ENCODE measurements at regions not wholly inside any gene's neighbourhood (a gene's known extent, or its start where the extent isn't known, plus 50 kb on each side); places are given as distances from the start of the nearest gene placed in this dataset.
"Not testable (repeated sequence)": the region's sequence is repeated elsewhere in the genome, so short reads cannot be mapped to it uniquely, and the experiment has no call there.

- Histone ChIP-seq H3K27ac (ENCODE audit: low read depth, low read length) (no peak overlapping the region), H3K4me1 (ENCODE audit: control insufficient read depth, insufficient read depth, low read length, unreplicated experiment) (peaks cover 8% of the 10 kb centered on the region), H3K79me2 (ENCODE audit: control insufficient read depth, insufficient read depth, low read length, unreplicated experiment) (no peaks in the 10 kb centered on the region), H2AFZ (ENCODE audit: low read length, unreplicated experiment) (no peak overlapping the region), H3K4me3 (ENCODE audit: low read depth, low read length) (no peak overlapping the region), H3K27me3 (ENCODE audit: insufficient read depth, low read length) (no peaks in the 10 kb centered on the region; the same call in 1 of the 2 replicates), H3K36me3 (ENCODE audit: insufficient read depth, low read length) (no peaks in the 10 kb centered on the region)
These were observed 81.4 kb downstream of the ACAA2 start for GRCh38 chr18:49731860-49732311.

- no peak overlapping the region for H3K27ac ChIP-seq (ENCODE audit: low read depth, low read length)
- H3K27me3 ChIP-seq (ENCODE audit: insufficient read depth, low read length), result no peaks in the 10 kb centered on the region; the same call in 1 of the 2 replicates
- no peaks in the 10 kb centered on the region for H3K36me3 ChIP-seq (ENCODE audit: insufficient read depth, low read length)
- no peak overlapping the region for H3K4me3 ChIP-seq (ENCODE audit: low read depth, low read length)
- H2AFZ ChIP-seq (ENCODE audit: low read length, unreplicated experiment), result no peak overlapping the region
- peaks cover 11% of the 10 kb centered on the region for H3K4me1 ChIP-seq (ENCODE audit: control insufficient read depth, insufficient read depth, low read length, unreplicated experiment)
- no peaks in the 10 kb centered on the region for H3K79me2 ChIP-seq (ENCODE audit: control insufficient read depth, insufficient read depth, low read length, unreplicated experiment)
These were observed 81.9 kb downstream of the ACAA2 start for GRCh38 chr18:49731421-49731841.

GRCh38 chr18:49730951-49731391 lies 82.4 kb downstream of the ACAA2 start:
- Histone ChIP-seq H2AFZ (ENCODE audit: low read length, unreplicated experiment) (no peak overlapping the region), H3K27me3 (ENCODE audit: insufficient read depth, low read length) (no peaks in the 10 kb centered on the region; the same call in 1 of the 2 replicates), H3K27ac (ENCODE audit: low read depth, low read length) (no peak overlapping the region), H3K4me3 (ENCODE audit: low read depth, low read length) (no peak overlapping the region), H3K79me2 (ENCODE audit: control insufficient read depth, insufficient read depth, low read length, unreplicated experiment) (no peaks in the 10 kb centered on the region), H3K36me3 (ENCODE audit: insufficient read depth, low read length) (no peaks in the 10 kb centered on the region), H3K4me1 (ENCODE audit: control insufficient read depth, insufficient read depth, low read length, unreplicated experiment) (peaks cover 14% of the 10 kb centered on the region)

- no peaks in the 10 kb centered on the region for H3K36me3 ChIP-seq (ENCODE audit: insufficient read depth, low read length)
- H2AFZ ChIP-seq (ENCODE audit: low read length, unreplicated experiment), result no peak overlapping the region
- H3K27me3 ChIP-seq (ENCODE audit: insufficient read depth, low read length), result no peaks in the 10 kb centered on the region
- H3K27ac ChIP-seq (ENCODE audit: low read depth, low read length), result no peak overlapping the region
- H3K4me1 ChIP-seq (ENCODE audit: control insufficient read depth, insufficient read depth, low read length, unreplicated experiment), result peaks cover 20% of the 10 kb centered on the region
- no peaks in the 10 kb centered on the region for H3K79me2 ChIP-seq (ENCODE audit: control insufficient read depth, insufficient read depth, low read length, unreplicated experiment)
- H3K4me3 ChIP-seq (ENCODE audit: low read depth, low read length), result no peak overlapping the region
These were observed 84.8 kb downstream of the ACAA2 start for GRCh38 chr18:49728542-49728941.

- Histone ChIP-seq H3K27ac (ENCODE audit: low read depth, low read length) (no peak overlapping the region), H3K4me1 (ENCODE audit: control insufficient read depth, insufficient read depth, low read length, unreplicated experiment) (peaks cover 17% of the 10 kb centered on the region), H3K79me2 (ENCODE audit: control insufficient read depth, insufficient read depth, low read length, unreplicated experiment) (no peaks in the 10 kb centered on the region), H3K27me3 (ENCODE audit: insufficient read depth, low read length) (no peaks in the 10 kb centered on the region), H2AFZ (ENCODE audit: low read length, unreplicated experiment) (no peak overlapping the region), H3K36me3 (ENCODE audit: insufficient read depth, low read length) (no peaks in the 10 kb centered on the region), H3K4me3 (ENCODE audit: low read depth, low read length) (no peak overlapping the region)
These were observed 85.5 kb downstream of the ACAA2 start for GRCh38 chr18:49727816-49728215.

GRCh38 chr18:49726675-49726963 lies 86.7 kb downstream of the ACAA2 start:
- no peaks in the 10 kb centered on the region for H3K27me3 ChIP-seq (ENCODE audit: insufficient read depth, low read length)
- H3K79me2 ChIP-seq (ENCODE audit: control insufficient read depth, insufficient read depth, low read length, unreplicated experiment), result no peaks in the 10 kb centered on the region
- peak overlapping the region; percentile 65 for H3K27ac ChIP-seq (ENCODE audit: low read depth, low read length)
- no peak overlapping the region for H3K4me3 ChIP-seq (ENCODE audit: low read depth, low read length)
- peak overlapping the region; percentile 38 for H2AFZ ChIP-seq (ENCODE audit: low read length, unreplicated experiment)
- H3K36me3 ChIP-seq (ENCODE audit: insufficient read depth, low read length), result no peaks in the 10 kb centered on the region
- H3K4me1 ChIP-seq (ENCODE audit: control insufficient read depth, insufficient read depth, low read length, unreplicated experiment), result peaks cover 17% of the 10 kb centered on the region

- H3K27ac ChIP-seq (ENCODE audit: low read depth, low read length), result peak overlapping the region; percentile 76
- H2AFZ ChIP-seq (ENCODE audit: low read length, unreplicated experiment), result peak overlapping the region; percentile 38
These were observed 87.3 kb downstream of the ACAA2 start for GRCh38 chr18:49725809-49726674.

GRCh38 chr18:49723648-49724180 lies 89.6 kb downstream of the ACAA2 start:
- H3K79me2 ChIP-seq (ENCODE audit: control insufficient read depth, insufficient read depth, low read length, unreplicated experiment), result no peaks in the 10 kb centered on the region
- H3K27ac ChIP-seq (ENCODE audit: low read depth, low read length), result no peak overlapping the region
- H3K4me3 ChIP-seq (ENCODE audit: low read depth, low read length), result 0 out of 2 replicates have a peak overlapping the region, but pooled peaks have one; percentile 23
- H3K36me3 ChIP-seq (ENCODE audit: insufficient read depth, low read length), result no peaks in the 10 kb centered on the region
- no peaks in the 10 kb centered on the region for H3K27me3 ChIP-seq (ENCODE audit: insufficient read depth, low read length)
- peak overlapping the region; percentile 69 for H2AFZ ChIP-seq (ENCODE audit: low read length, unreplicated experiment)
- H3K4me1 ChIP-seq (ENCODE audit: control insufficient read depth, insufficient read depth, low read length, unreplicated experiment), result peaks cover 17% of the 10 kb centered on the region

More at GRCh38 chr18:49725809-49726674, 87.3 kb downstream of the ACAA2 start:
- H3K27me3 ChIP-seq (ENCODE audit: insufficient read depth, low read length), result no peaks in the 10 kb centered on the region
- no peaks in the 10 kb centered on the region for H3K79me2 ChIP-seq (ENCODE audit: control insufficient read depth, insufficient read depth, low read length, unreplicated experiment)
- H3K36me3 ChIP-seq (ENCODE audit: insufficient read depth, low read length), result no peaks in the 10 kb centered on the region
- no peak overlapping the region for H3K4me3 ChIP-seq (ENCODE audit: low read depth, low read length)
- peaks cover 17% of the 10 kb centered on the region for H3K4me1 ChIP-seq (ENCODE audit: control insufficient read depth, insufficient read depth, low read length, unreplicated experiment)

GRCh38 chr18:49722477-49722876 lies 90.9 kb downstream of the ACAA2 start:
- Histone ChIP-seq H3K27me3 (ENCODE audit: insufficient read depth, low read length) (no peaks in the 10 kb centered on the region), H2AFZ (ENCODE audit: low read length, unreplicated experiment) (no peak overlapping the region), H3K4me3 (ENCODE audit: low read depth, low read length) (no peak overlapping the region), H3K79me2 (ENCODE audit: control insufficient read depth, insufficient read depth, low read length, unreplicated experiment) (no peaks in the 10 kb centered on the region), H3K4me1 (ENCODE audit: control insufficient read depth, insufficient read depth, low read length, unreplicated experiment) (peaks cover 17% of the 10 kb centered on the region), H3K36me3 (ENCODE audit: insufficient read depth, low read length) (no peaks in the 10 kb centered on the region), H3K27ac (ENCODE audit: low read depth, low read length) (no peak overlapping the region)

GRCh38 chr18:49721981-49722380 lies 91.4 kb downstream of the ACAA2 start:
- no peaks in the 10 kb centered on the region for H3K36me3 ChIP-seq (ENCODE audit: insufficient read depth, low read length)
- no peak overlapping the region for H3K4me3 ChIP-seq (ENCODE audit: low read depth, low read length)
- H2AFZ ChIP-seq (ENCODE audit: low read length, unreplicated experiment), result no peak overlapping the region
- no peaks in the 10 kb centered on the region for H3K27me3 ChIP-seq (ENCODE audit: insufficient read depth, low read length)
- H3K4me1 ChIP-seq (ENCODE audit: control insufficient read depth, insufficient read depth, low read length, unreplicated experiment), result peaks cover 17% of the 10 kb centered on the region
- no peak overlapping the region for H3K27ac ChIP-seq (ENCODE audit: low read depth, low read length)
- H3K79me2 ChIP-seq (ENCODE audit: control insufficient read depth, insufficient read depth, low read length, unreplicated experiment), result no peaks in the 10 kb centered on the region

GRCh38 chr18:49720944-49721343 lies 92.4 kb downstream of the ACAA2 start:
- H3K27ac ChIP-seq (ENCODE audit: low read depth, low read length); H3K4me1 ChIP-seq (ENCODE audit: control insufficient read depth, insufficient read depth, low read length, unreplicated experiment); H3K36me3 ChIP-seq (ENCODE audit: insufficient read depth, low read length); H2AFZ ChIP-seq (ENCODE audit: low read length, unreplicated experiment); H3K4me3 ChIP-seq (ENCODE audit: low read depth, low read length); H3K79me2 ChIP-seq (ENCODE audit: control insufficient read depth, insufficient read depth, low read length, unreplicated experiment); H3K27me3 ChIP-seq (ENCODE audit: insufficient read depth, low read length): not testable (repeated sequence)
